Panc1 (cell line): ENCODE measurements at regions not wholly inside any gene's neighbourhood (a gene's known extent, or its start where the extent isn't known, plus 50 kb on each side); places are given as distances from the start of the nearest gene placed in this dataset.

Source experiments
- CTCF ChIP-seq: fragments of 450-650 bp; IDR thresholded peaks from 2 replicates; pipeline ENCODE4 v1.5.1; 2017; ENCODE audit warnings: mild to moderate bottlenecking
- POLR2AphosphoS5 ChIP-seq: IDR thresholded peaks from 2 replicates; pipeline ENCODE4 v1.6.1; 2012; ENCODE audit warnings: mild to moderate bottlenecking, low read depth, low read length, moderate library complexity
- REST ChIP-seq, 2 experiments: IDR thresholded peaks; 2 replicates each; pipeline ENCODE4 v1.6.1; 2011 to 2012; ENCODE audit warnings: low read depth in 2 of 2, control low read depth in 1 of 2, low read length in 1 of 2, mild to moderate bottlenecking in 1 of 2, moderate library complexity in 1 of 2; ENCODE audit not compliant: insufficient read depth in 1 of 2
- SIN3A ChIP-seq: IDR thresholded peaks from 2 replicates; pipeline ENCODE4 v1.6.1; 2012; ENCODE audit warnings: low read depth, mild to moderate bottlenecking, low read length, moderate library complexity, borderline replicate concordance; ENCODE audit not compliant: insufficient read depth
- TCF7L2 ChIP-seq: IDR thresholded peaks from 2 replicates; pipeline ENCODE4 v1.6.1; 2011; ENCODE audit warnings: mild to moderate bottlenecking, low read depth, low read length, inconsistent platforms

DNA sequence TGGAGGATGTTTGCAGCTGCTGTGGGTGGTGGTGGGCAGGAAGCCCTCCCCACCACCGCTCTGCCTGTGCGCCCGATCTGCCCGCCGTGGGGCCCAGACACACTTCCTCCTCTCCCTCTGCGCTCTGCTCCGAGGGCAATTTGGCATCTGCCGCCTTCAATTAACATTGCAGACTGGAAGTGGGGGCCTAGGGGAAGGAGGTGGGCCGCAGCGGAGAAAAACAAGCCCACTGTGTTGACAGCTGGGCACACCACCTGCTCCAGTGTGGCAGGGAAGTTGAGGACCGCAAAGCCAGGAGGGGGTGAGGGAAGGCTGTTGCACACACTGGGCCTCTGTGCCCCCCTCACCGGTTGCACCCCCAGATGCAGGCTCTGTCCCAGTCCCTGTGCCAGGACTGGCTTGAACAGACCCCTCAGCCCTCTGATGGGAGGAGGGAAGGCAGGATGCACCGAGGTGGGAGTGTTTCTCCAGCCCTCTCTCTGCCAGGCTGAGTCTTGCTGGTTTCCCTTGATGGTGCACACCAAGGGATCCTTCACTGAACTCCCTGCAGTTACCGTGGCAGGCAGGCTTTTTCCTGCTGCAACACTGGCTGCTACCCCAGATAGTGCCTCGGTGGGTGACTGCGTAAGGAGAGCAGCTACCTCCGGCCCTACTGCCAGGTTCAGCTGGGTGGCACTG, 72.8 kb upstream of the MED9 start:
- TF ChIP-seq CTCF (no peak), SIN3A (no peak), REST (IDR thresholded peaks at IDR 0.05; ENCODE audit: insufficient read depth in 1 of 2, low read depth in 2 of 2, low read length in 1 of 2) (no peak), POLR2AphosphoS5 (no peak), TCF7L2 (no peak)
